Ishikawa (cell line): ENCODE measurements at regions not wholly inside any gene's neighbourhood (a gene's known extent, or its start where the extent isn't known, plus 50 kb on each side); places are given as distances from the start of the nearest gene placed in this dataset.

Experiments
- CEBPB ChIP-seq: IDR thresholded peaks from 2 replicates; pipeline ENCODE4 v1.6.1; 2012
- CREB1 ChIP-seq: IDR thresholded peaks from 2 replicates; pipeline ENCODE4 v1.6.1; 2012; ENCODE audit warnings: low read depth
- EGR1 ChIP-seq: IDR thresholded peaks from 2 replicates; pipeline ENCODE4 v1.6.1; 2012
- EP300 ChIP-seq: IDR thresholded peaks from 2 replicates; pipeline ENCODE4 v1.6.1; 2012; ENCODE audit warnings: borderline replicate concordance
- FOXM1 ChIP-seq: IDR thresholded peaks from 2 replicates; pipeline ENCODE4 v1.6.1; 2012; ENCODE audit warnings: low read depth, borderline replicate concordance
- MAX ChIP-seq: IDR thresholded peaks from 2 replicates; pipeline ENCODE4 v1.6.1; 2012
- NFIC ChIP-seq: IDR thresholded peaks from 2 replicates; pipeline ENCODE4 v1.6.1; 2012
- RAD21 ChIP-seq: IDR thresholded peaks from 2 replicates; pipeline ENCODE4 v1.6.1; 2012; ENCODE audit warnings: low read depth
- REST ChIP-seq: IDR thresholded peaks from 2 replicates; pipeline ENCODE4 v1.6.1; 2012; ENCODE audit warnings: low read depth, mild to moderate bottlenecking
- TAF1 ChIP-seq: IDR thresholded peaks from 2 replicates; pipeline ENCODE4 v1.6.1; 2012; ENCODE audit warnings: low read depth, mild to moderate bottlenecking
- TCF12 ChIP-seq: IDR thresholded peaks from 2 replicates; pipeline ENCODE4 v1.6.1; 2012; ENCODE audit warnings: low read depth
- TEAD4 ChIP-seq: IDR thresholded peaks from 2 replicates; pipeline ENCODE4 v1.6.1; 2012
- USF1 ChIP-seq: IDR thresholded peaks from 2 replicates; pipeline ENCODE4 v1.6.1; 2012
- YY1 ChIP-seq: IDR thresholded peaks from 2 replicates; pipeline ENCODE4 v1.6.1; 2012; ENCODE audit warnings: low read depth
- ZBTB7A ChIP-seq: IDR thresholded peaks from 2 replicates; pipeline ENCODE4 v1.6.1; 2012; ENCODE audit warnings: low read depth

GRCh38 chr10:3364768-3365480 is 192.3 kb upstream of the PITRM1 start:
- TF ChIP-seq TEAD4, result no peak
- no peak for TF ChIP-seq EGR1
- TF ChIP-seq YY1, result no peak
- TF ChIP-seq FOXM1, result no peak
- TF ChIP-seq NFIC, result no peak
- TF ChIP-seq USF1, result no peak
- TF ChIP-seq EP300, result no peak
- TF ChIP-seq MAX, result no peak
- TF ChIP-seq TAF1, result no peak
- no peak for TF ChIP-seq REST
- no peak for TF ChIP-seq CEBPB
- no peak for TF ChIP-seq RAD21
- TF ChIP-seq TCF12, result no peak
- TF ChIP-seq CREB1, result no peak
- no peak for TF ChIP-seq ZBTB7A

GRCh38 chr10:3363311-3364045 is 190.9 kb upstream of the PITRM1 start:
- TF ChIP-seq TEAD4, result no peak

GRCh38 chr10:3362394-3362793 is 189.8 kb upstream of the PITRM1 start:
- TF ChIP-seq YY1, result no peak
- no peak for TF ChIP-seq RAD21
- TF ChIP-seq CEBPB, result no peak
- TF ChIP-seq TAF1, result no peak
- TF ChIP-seq USF1, result no peak
- no peak for TF ChIP-seq FOXM1
- TF ChIP-seq REST, result no peak
- no peak for TF ChIP-seq MAX
- TF ChIP-seq NFIC, result no peak
- TF ChIP-seq TCF12, result no peak
- TF ChIP-seq EP300, result no peak
- TF ChIP-seq ZBTB7A, result no peak

GRCh38 chr10:3361640-3362039 is 189.1 kb upstream of the PITRM1 start:
- TF ChIP-seq EGR1 (no peak), TCF12 (no peak), CEBPB (no peak), ZBTB7A (no peak), USF1 (no peak), NFIC (no peak), TEAD4 (no peak), RAD21 (no peak), YY1 (no peak), FOXM1 (no peak), TAF1 (no peak), CREB1 (no peak), EP300 (no peak), MAX (no peak), REST (no peak)
